ENCODE measurements at regions not wholly inside any gene's neighbourhood (a gene's known extent, or its start where the extent isn't known, plus 50 kb on each side); places are given as distances from the start of the nearest gene placed in this dataset.
"Not testable (repeated sequence)": the region's sequence is repeated elsewhere in the genome, so short reads cannot be mapped to it uniquely, and the experiment has no call there.

DNA sequence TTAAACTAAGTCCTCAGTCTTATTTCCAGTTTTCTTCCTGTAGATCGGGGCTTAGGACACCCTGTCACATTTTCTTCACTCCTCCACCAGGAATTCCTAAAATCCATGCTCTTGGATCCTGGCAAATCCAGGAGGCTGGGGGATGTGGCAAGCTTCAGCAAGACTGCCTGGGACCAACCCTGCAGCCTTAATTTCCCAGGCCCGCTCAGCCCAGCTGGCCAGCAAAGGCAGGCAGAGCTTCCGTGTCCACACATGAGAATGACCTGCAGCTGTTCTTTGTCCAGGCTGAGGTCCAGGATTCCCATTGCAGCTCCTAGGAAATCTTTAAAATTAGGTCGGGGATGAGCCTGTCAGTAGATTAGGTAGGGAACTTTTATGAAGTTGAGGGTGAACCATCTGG is 146.7 kb downstream of the OR4F15 start:
- TF ChIP-seq EZH2phosphoT487 (IDR thresholded peaks at IDR 0.05; ENCODE audit: insufficient read depth, low read depth); EZH2 (IDR thresholded peaks at IDR 0.05; ENCODE audit: insufficient read depth, poor library complexity, severe bottlenecking): not testable (repeated sequence)

Data from GM23248 (cell line).